ENCODE measurements at regions not wholly inside any gene's neighbourhood (a gene's known extent, or its start where the extent isn't known, plus 50 kb on each side); places are given as distances from the start of the nearest gene placed in this dataset.

DNA sequence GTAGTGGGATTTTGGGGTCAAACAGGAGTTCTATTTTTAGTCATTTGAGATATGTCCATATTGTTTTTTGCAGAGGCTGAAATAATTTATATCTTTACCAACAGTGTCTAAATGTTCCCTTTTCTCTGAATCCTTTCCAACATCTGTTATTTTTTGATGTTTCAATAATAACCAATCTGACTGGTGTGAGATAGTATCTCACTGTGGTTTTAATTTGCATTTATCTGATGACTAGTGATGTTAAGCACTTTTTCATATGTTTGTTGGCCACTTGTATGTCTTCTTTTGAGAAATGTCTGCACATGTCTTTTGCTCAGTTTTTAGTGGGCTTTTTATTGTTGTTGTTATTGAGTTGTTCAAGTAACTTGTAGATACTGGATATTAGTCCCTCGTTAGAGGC, 1325.0 kb downstream of the BRINP3 start:
- no peaks in the 10 kb centered on the region for H3K36me3 ChIP-seq
- no peak overlapping the region for H3K27ac ChIP-seq
- no peaks in the 10 kb centered on the region for H3K4me1 ChIP-seq (ENCODE audit: control insufficient read depth in 1 of 2, insufficient read depth in 1 of 2, low read depth in 1 of 2, low read length in 1 of 2)
- H3K4me3 ChIP-seq (ENCODE audit: low read depth in 1 of 2, low read length in 1 of 2) = no peak overlapping the region
- TF ChIP-seq, protein P1, sequence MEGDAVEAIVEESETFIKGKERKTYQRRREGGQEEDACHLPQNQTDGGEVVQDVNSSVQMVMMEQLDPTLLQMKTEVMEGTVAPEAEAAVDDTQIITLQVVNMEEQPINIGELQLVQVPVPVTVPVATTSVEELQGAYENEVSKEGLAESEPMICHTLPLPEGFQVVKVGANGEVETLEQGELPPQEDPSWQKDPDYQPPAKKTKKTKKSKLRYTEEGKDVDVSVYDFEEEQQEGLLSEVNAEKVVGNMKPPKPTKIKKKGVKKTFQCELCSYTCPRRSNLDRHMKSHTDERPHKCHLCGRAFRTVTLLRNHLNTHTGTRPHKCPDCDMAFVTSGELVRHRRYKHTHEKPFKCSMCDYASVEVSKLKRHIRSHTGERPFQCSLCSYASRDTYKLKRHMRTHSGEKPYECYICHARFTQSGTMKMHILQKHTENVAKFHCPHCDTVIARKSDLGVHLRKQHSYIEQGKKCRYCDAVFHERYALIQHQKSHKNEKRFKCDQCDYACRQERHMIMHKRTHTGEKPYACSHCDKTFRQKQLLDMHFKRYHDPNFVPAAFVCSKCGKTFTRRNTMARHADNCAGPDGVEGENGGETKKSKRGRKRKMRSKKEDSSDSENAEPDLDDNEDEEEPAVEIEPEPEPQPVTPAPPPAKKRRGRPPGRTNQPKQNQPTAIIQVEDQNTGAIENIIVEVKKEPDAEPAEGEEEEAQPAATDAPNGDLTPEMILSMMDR (IDR thresholded peaks at IDR 0.05) = no peak
- no peaks in the 10 kb centered on the region for H3K9me3 ChIP-seq
- no peaks in the 10 kb centered on the region for H3K27me3 ChIP-seq

GRCh38 chr1:189158155-189158554, 1319.5 kb downstream of the BRINP3 start:
- no peaks in the 10 kb centered on the region for H3K27me3 ChIP-seq
- no peaks in the 10 kb centered on the region for H3K4me1 ChIP-seq (ENCODE audit: control insufficient read depth in 1 of 2, insufficient read depth in 1 of 2, low read depth in 1 of 2, low read length in 1 of 2)
- no peaks in the 10 kb centered on the region for H3K9me3 ChIP-seq
- no peak overlapping the region for H3K4me3 ChIP-seq (ENCODE audit: low read depth in 1 of 2, low read length in 1 of 2)
- no peak overlapping the region for H3K27ac ChIP-seq
- TF ChIP-seq, protein P1 (IDR thresholded peaks at IDR 0.05) = no peak
- H3K36me3 ChIP-seq = no peaks in the 10 kb centered on the region

DNA sequence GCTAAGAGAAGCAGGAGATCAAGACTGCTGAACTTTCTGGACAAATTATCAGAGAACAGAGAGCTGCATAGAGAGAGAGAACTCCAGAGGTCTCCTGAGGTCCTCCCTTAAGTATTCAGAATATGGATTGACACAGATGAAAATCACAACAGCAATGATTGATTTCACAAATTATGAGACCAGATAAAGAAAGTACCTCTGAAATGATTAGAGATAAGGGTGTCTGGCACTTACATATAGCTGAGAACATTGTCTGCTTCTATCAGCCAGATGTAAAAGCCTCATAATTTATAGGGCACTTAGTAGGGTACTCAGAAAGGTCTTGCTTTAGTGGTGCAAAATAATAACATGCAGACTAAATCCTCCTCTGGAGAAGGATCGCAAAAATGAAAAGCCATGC, 1301.8 kb downstream of the BRINP3 start:
- no peaks in the 10 kb centered on the region for H3K4me1 ChIP-seq (ENCODE audit: control insufficient read depth in 1 of 2, insufficient read depth in 1 of 2, low read depth in 1 of 2, low read length in 1 of 2)
- H3K27me3 ChIP-seq = no peaks in the 10 kb centered on the region
- no peaks in the 10 kb centered on the region for H3K9me3 ChIP-seq
- TF ChIP-seq, protein P1 (IDR thresholded peaks at IDR 0.05) = no peak
- H3K27ac ChIP-seq = no peak overlapping the region
- H3K4me3 ChIP-seq (ENCODE audit: low read depth in 1 of 2, low read length in 1 of 2) = no peak overlapping the region
- H3K36me3 ChIP-seq = no peaks in the 10 kb centered on the region

DNA sequence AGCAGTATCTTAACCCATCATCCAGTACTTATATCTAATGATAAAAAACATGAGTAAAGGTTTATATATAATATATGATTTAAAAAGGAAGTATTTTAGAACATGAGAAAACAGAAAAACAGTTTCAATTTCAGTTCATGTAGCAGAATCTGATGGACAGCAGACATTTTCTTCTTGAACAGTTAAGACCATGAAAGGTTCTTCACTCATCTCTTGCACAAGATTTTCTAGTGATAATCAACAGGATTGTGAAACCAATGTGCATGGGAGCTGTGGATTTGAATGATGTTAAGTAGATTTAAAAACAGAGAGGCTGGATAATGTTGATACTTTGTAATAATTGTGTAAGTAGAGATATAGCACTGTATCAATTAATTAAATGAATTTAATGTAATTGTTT, 1297.6 kb downstream of the BRINP3 start:
- no peaks in the 10 kb centered on the region for H3K36me3 ChIP-seq
- H3K27ac ChIP-seq = no peak overlapping the region
- no peaks in the 10 kb centered on the region for H3K4me1 ChIP-seq (ENCODE audit: control insufficient read depth in 1 of 2, insufficient read depth in 1 of 2, low read depth in 1 of 2, low read length in 1 of 2)
- TF ChIP-seq, protein P1 (IDR thresholded peaks at IDR 0.05) = no peak
- H3K9me3 ChIP-seq = no peaks in the 10 kb centered on the region
- no peaks in the 10 kb centered on the region for H3K27me3 ChIP-seq
- H3K4me3 ChIP-seq (ENCODE audit: low read depth in 1 of 2, low read length in 1 of 2) = no peak overlapping the region

- TF ChIP-seq, protein P1 (IDR thresholded peaks at IDR 0.05) = no peak
- no peaks in the 10 kb centered on the region for H3K9me3 ChIP-seq
- no peak overlapping the region for H3K27ac ChIP-seq
- H3K4me1 ChIP-seq (ENCODE audit: control insufficient read depth in 1 of 2, insufficient read depth in 1 of 2, low read depth in 1 of 2, low read length in 1 of 2) = no peaks in the 10 kb centered on the region
- no peak overlapping the region for H3K4me3 ChIP-seq (ENCODE audit: low read depth in 1 of 2, low read length in 1 of 2)
- no peaks in the 10 kb centered on the region for H3K27me3 ChIP-seq
- H3K36me3 ChIP-seq = no peaks in the 10 kb centered on the region
These were observed 1292.6 kb downstream of the BRINP3 start for GRCh38 chr1:189185097-189185496.

Measured in neutrophil (primary cell).